Heart left ventricle (tissue), 13 donors: ENCODE measurements at regions not wholly inside any gene's neighbourhood (a gene's known extent, or its start where the extent isn't known, plus 50 kb on each side); places are given as distances from the start of the nearest gene placed in this dataset.

Experiments used
- POLR2A ChIP-seq, 2 donors: fragments of 450-650 bp; IDR thresholded peaks; one replicate each; pipeline ENCODE4 v1.6.1; 2017; ENCODE audit warnings: antibody characterized with exemption in 2 of 2, mild to moderate bottlenecking in 2 of 2, moderate library complexity in 2 of 2
- TF ChIP-seq, protein P1 (sequence below), 12 donors: fragments of 200-600 bp; sonication (generic) in 4 of 12; IDR thresholded peaks; one replicate each; pipeline versions ENCODE4 v1.5.0 to v1.8.0; 2018 to 2022; ENCODE audit warnings: antibody characterized with exemption in 12 of 12, mild to moderate bottlenecking in 5 of 12
- donor health status: ischemic (EF 13 %, LVEDD 7.1; RV severe dilation, severe dysfunction).
- donor health status: DM: no; HTN: yes; CAD: no.
- donor health status: DM: no; HTN: no; CAD: no.
- donor health status: ischemic (EF 25% LVEDD 6.9; RV normal size, moderate dysfunction).
- donor health status: ischemic (EF 25% LVEDD 5.7; RV mildly dilated, moderate dysfunction).
- donor health status: ischemic (EF 35%, LVEDD 5.7; RV mildly dilated, moderate dysfunction).
- donor health status: nonischemic (EF 11% LVEDD 7.7; RV severe dilation, severe dysfunction).
- donor health status: DM: yes; HTN: yes; CAD: no.
- donor health status: PGD.
- donor health status: ischemic (EF 29% LVEDD 5.4; RV normal size, mild dysfunction).
- donor health status: nonischemic (EF 23%, LVEDD 6.1; RV moderate dilation, normal function).

DNA sequence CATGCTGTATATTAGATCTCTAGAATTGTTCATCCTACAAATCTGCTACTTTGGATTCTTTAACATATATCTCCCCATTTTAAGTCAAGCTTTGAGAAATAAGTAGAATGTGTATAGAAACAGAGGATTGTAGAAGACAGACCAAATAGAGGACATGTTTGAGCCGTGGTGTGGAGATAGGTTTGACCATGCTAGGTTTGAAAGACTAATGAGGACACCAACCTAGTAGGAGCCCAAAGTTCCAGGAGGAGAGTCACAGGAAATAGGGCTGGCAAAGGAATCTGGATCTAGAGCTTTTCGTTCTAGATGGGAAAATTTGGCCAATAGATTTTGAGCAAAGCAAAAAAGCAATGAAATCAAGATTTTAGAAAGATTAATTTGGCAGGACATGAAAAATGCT is 60.5 kb upstream of the TBX20 start:
- TF ChIP-seq, protein P1, sequence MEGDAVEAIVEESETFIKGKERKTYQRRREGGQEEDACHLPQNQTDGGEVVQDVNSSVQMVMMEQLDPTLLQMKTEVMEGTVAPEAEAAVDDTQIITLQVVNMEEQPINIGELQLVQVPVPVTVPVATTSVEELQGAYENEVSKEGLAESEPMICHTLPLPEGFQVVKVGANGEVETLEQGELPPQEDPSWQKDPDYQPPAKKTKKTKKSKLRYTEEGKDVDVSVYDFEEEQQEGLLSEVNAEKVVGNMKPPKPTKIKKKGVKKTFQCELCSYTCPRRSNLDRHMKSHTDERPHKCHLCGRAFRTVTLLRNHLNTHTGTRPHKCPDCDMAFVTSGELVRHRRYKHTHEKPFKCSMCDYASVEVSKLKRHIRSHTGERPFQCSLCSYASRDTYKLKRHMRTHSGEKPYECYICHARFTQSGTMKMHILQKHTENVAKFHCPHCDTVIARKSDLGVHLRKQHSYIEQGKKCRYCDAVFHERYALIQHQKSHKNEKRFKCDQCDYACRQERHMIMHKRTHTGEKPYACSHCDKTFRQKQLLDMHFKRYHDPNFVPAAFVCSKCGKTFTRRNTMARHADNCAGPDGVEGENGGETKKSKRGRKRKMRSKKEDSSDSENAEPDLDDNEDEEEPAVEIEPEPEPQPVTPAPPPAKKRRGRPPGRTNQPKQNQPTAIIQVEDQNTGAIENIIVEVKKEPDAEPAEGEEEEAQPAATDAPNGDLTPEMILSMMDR (IDR thresholded peaks at IDR 0.05) = no peak
- no peak for TF ChIP-seq POLR2A (IDR thresholded peaks at IDR 0.05)
